Ascending aorta (tissue), 2 donors: ENCODE measurements at regions not wholly inside any gene's neighbourhood (a gene's known extent, or its start where the extent isn't known, plus 50 kb on each side); places are given as distances from the start of the nearest gene placed in this dataset.

ENCODE experiments used
- DNase-seq, 2 donors: peaks; one replicate each; pipeline ENCODE4 v3.0.0-alpha.2; 2019; ENCODE audit warnings: low spot score in 2 of 2
- H3K27ac ChIP-seq, 2 donors: fragments of 200-600 bp; sonication (generic); one replicate each; pipeline ENCODE4 v1.5.1; 2016 to 2017; ENCODE audit warnings: mild to moderate bottlenecking in 1 of 2
- H3K27me3 ChIP-seq: fragments of 200-600 bp; sonication (generic); one replicate; pipeline ENCODE4 v1.5.1; 2017
- H3K36me3 ChIP-seq, 2 donors: fragments of 200-600 bp; sonication (generic); one replicate each; pipeline ENCODE4 v1.5.1; 2016
- H3K4me1 ChIP-seq, 2 donors: fragments of 200-600 bp; sonication (generic); one replicate each; pipeline ENCODE4 v1.5.1; 2016 to 2017; ENCODE audit warnings: mild to moderate bottlenecking in 1 of 2
- H3K4me3 ChIP-seq, 2 donors: fragments of 200-600 bp; sonication (generic); one replicate each; pipeline ENCODE4 v1.5.1; 2016 to 2017; ENCODE audit warnings: mild to moderate bottlenecking in 1 of 2
- H3K9me3 ChIP-seq, 2 donors: fragments of 200-600 bp; sonication (generic); one replicate each; pipeline ENCODE4 v1.5.1; 2016
- CTCF ChIP-seq, 3 experiments: fragments of 200-600 bp in 2 of 3; fragments of 450-650 bp in 1 of 3; sonication (generic) in 2 of 3; IDR thresholded peaks; one replicate each; pipeline ENCODE4 v1.5.1; 2016 to 2019; ENCODE audit warnings: antibody characterized with exemption in 3 of 3, mild to moderate bottlenecking in 1 of 3, moderate library complexity in 1 of 3
- intact Hi-C: fragments of 100-400 bp; cut with DNase I; formaldehyde crosslinking; loops from one replicate; pipeline ENCODE4 v1.15.1; 2023

- intact Hi-C loops = no loop called here
- no peak for DNase-seq
- Histone ChIP-seq H3K27ac (no peak overlapping the region), H3K9me3 (no peaks in the 10 kb centered on the region), H3K36me3 (no peaks in the 10 kb centered on the region), H3K27me3 (no peaks in the 10 kb centered on the region), H3K4me1 (peaks cover 0 to 18% of the 10 kb centered on the region in 2 donors), H3K4me3 (no peak overlapping the region)
- no peak for TF ChIP-seq CTCF (IDR thresholded peaks at IDR 0.05)
Measured at GRCh38 chr5:158594595-158595242, 505.0 kb downstream of the EBF1 start.

GRCh38 chr5:158593925-158594324 is 505.8 kb downstream of the EBF1 start:
- Histone ChIP-seq H3K27ac (no peak overlapping the region), H3K4me1 (peaks cover 0 to 20% of the 10 kb centered on the region in 2 donors), H3K27me3 (no peaks in the 10 kb centered on the region), H3K9me3 (no peaks in the 10 kb centered on the region), H3K4me3 (no peak overlapping the region), H3K36me3 (no peaks in the 10 kb centered on the region)
- no peak for DNase-seq
- no peak for TF ChIP-seq CTCF (IDR thresholded peaks at IDR 0.05)
- intact Hi-C loops = no loop called here

GRCh38 chr5:158591301-158591863 is 508.3 kb downstream of the EBF1 start:
- peak in 1 of 2 donors; percentile 64 for DNase-seq
- H3K27ac ChIP-seq = peak overlapping the region; percentile 68 to 74

GRCh38 chr5:158590746-158591300 is 508.9 kb downstream of the EBF1 start:
- no peak for DNase-seq
- Histone ChIP-seq H3K36me3 (no peaks in the 10 kb centered on the region), H3K4me3 (no peak overlapping the region), H3K9me3 (no peaks in the 10 kb centered on the region), H3K27ac (peak overlapping the region; percentile 68 to 74), H3K27me3 (no peaks in the 10 kb centered on the region), H3K4me1 (peaks cover 0 to 20% of the 10 kb centered on the region in 2 donors)
- intact Hi-C loops = no loop called here
- TF ChIP-seq CTCF (IDR thresholded peaks at IDR 0.05) = no peak

More at GRCh38 chr5:158591301-158591863, 508.3 kb downstream of the EBF1 start:
- intact Hi-C loops = no loop called here
- H3K4me1 ChIP-seq = peaks cover 0 to 20% of the 10 kb centered on the region in 2 donors
- no peak for TF ChIP-seq CTCF (IDR thresholded peaks at IDR 0.05)
- H3K4me3 ChIP-seq = no peak overlapping the region
- no peaks in the 10 kb centered on the region for H3K36me3 ChIP-seq
- no peaks in the 10 kb centered on the region for H3K27me3 ChIP-seq
- H3K9me3 ChIP-seq = no peaks in the 10 kb centered on the region

GRCh38 chr5:158589939-158590338 is 509.8 kb downstream of the EBF1 start:
- Histone ChIP-seq H3K27me3 (no peaks in the 10 kb centered on the region), H3K4me1 (peaks cover 0 to 20% of the 10 kb centered on the region in 2 donors), H3K27ac (no peak overlapping the region), H3K4me3 (no peak overlapping the region), H3K36me3 (no peaks in the 10 kb centered on the region), H3K9me3 (peaks cover 0 to 4% of the 10 kb centered on the region in 2 donors)
- no peak for DNase-seq
- intact Hi-C loops = no loop called here
- no peak for TF ChIP-seq CTCF (IDR thresholded peaks at IDR 0.05)
